ENCODE measurements at regions not wholly inside any gene's neighbourhood (a gene's known extent, or its start where the extent isn't known, plus 50 kb on each side); places are given as distances from the start of the nearest gene placed in this dataset.

DNA sequence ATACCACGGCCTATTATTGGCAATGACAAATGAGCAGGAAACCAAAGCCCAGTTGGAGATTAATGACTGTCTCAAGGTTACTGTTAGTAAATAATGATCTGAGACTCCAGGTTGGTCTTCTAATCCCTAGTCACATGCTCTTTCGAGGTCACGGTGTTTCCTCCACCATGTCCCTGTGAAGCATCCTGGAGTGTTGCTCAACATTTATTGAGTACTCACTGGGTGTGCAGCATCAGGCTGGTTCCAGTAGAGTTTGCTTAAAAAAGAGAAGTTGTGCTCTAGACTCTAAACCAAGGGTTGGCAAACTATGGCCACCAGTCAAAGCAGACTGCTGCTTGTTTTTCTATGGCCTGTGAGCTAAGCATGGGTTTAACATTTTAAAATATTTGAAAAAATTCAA is 263.8 kb upstream of the ATP5MC3 start:
- TF ChIP-seq, protein P1, sequence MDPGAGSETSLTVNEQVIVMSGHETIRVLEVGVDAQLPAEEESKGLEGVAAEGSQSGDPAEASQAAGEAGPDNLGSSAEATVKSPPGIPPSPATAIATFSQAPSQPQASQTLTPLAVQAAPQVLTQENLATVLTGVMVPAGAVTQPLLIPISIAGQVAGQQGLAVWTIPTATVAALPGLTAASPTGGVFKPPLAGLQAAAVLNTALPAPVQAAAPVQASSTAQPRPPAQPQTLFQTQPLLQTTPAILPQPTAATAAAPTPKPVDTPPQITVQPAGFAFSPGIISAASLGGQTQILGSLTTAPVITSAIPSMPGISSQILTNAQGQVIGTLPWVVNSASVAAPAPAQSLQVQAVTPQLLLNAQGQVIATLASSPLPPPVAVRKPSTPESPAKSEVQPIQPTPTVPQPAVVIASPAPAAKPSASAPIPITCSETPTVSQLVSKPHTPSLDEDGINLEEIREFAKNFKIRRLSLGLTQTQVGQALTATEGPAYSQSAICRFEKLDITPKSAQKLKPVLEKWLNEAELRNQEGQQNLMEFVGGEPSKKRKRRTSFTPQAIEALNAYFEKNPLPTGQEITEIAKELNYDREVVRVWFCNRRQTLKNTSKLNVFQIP (CRISPR knock-in tag; IDR thresholded peaks at IDR 0.05; ENCODE audit: borderline replicate concordance, low read depth) = no peak
- no peak for TF ChIP-seq ARNTL (CRISPR knock-in tag; IDR thresholded peaks at IDR 0.05; ENCODE audit: borderline replicate concordance, low read depth)
- TF ChIP-seq, protein P2, sequence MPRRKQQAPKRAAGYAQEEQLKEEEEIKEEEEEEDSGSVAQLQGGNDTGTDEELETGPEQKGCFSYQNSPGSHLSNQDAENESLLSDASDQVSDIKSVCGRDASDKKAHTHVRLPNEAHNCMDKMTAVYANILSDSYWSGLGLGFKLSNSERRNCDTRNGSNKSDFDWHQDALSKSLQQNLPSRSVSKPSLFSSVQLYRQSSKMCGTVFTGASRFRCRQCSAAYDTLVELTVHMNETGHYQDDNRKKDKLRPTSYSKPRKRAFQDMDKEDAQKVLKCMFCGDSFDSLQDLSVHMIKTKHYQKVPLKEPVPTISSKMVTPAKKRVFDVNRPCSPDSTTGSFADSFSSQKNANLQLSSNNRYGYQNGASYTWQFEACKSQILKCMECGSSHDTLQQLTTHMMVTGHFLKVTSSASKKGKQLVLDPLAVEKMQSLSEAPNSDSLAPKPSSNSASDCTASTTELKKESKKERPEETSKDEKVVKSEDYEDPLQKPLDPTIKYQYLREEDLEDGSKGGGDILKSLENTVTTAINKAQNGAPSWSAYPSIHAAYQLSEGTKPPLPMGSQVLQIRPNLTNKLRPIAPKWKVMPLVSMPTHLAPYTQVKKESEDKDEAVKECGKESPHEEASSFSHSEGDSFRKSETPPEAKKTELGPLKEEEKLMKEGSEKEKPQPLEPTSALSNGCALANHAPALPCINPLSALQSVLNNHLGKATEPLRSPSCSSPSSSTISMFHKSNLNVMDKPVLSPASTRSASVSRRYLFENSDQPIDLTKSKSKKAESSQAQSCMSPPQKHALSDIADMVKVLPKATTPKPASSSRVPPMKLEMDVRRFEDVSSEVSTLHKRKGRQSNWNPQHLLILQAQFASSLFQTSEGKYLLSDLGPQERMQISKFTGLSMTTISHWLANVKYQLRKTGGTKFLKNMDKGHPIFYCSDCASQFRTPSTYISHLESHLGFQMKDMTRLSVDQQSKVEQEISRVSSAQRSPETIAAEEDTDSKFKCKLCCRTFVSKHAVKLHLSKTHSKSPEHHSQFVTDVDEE (CRISPR knock-in tag; IDR thresholded peaks at IDR 0.05) = no peak
- TF ChIP-seq, protein P3, sequence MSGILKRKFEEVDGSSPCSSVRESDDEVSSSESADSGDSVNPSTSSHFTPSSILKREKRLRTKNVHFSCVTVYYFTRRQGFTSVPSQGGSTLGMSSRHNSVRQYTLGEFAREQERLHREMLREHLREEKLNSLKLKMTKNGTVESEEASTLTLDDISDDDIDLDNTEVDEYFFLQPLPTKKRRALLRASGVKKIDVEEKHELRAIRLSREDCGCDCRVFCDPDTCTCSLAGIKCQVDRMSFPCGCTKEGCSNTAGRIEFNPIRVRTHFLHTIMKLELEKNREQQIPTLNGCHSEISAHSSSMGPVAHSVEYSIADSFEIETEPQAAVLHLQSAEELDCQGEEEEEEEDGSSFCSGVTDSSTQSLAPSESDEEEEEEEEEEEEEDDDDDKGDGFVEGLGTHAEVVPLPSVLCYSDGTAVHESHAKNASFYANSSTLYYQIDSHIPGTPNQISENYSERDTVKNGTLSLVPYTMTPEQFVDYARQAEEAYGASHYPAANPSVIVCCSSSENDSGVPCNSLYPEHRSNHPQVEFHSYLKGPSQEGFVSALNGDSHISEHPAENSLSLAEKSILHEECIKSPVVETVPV (CRISPR knock-in tag; IDR thresholded peaks at IDR 0.05) = no peak
- TF ChIP-seq RARB (CRISPR knock-in tag; IDR thresholded peaks at IDR 0.05) = no peak
- no peak for TF ChIP-seq ISL1 (CRISPR knock-in tag; IDR thresholded peaks at IDR 0.05)
- no peak for TF ChIP-seq GLIS3 (CRISPR knock-in tag; IDR thresholded peaks at IDR 0.05)
- TF ChIP-seq ZFP30 (CRISPR knock-in tag; IDR thresholded peaks at IDR 0.05) = no peak
- TF ChIP-seq ZNF70 (CRISPR knock-in tag; IDR thresholded peaks at IDR 0.05) = no peak
- no peak for TF ChIP-seq ESRRG (CRISPR knock-in tag; IDR thresholded peaks at IDR 0.05)
- no peak for TF ChIP-seq TCF4 (CRISPR knock-in tag; IDR thresholded peaks at IDR 0.05; ENCODE audit: borderline replicate concordance)
- ATAC-seq = no peak

DNA sequence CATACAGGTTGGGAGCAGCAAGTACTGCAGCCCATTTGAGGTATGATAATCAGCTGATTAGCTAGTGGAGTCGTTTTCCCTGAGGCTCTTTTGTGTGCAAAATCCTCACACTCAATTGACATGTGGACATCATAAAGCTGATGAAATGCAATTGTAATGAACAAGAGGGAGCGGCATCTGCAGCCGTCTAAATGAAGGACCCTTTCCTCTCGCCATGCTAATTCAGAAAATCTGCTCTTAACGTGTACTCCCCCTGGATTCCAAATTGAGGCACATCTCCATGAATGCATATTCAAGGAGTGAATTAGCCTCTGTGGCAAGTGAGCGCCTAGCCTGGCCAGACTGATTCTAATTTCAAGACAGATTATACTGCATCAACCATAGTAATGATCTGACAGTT is 260.9 kb upstream of the ATP5MC3 start:
- ATAC-seq = no peak
- TF ChIP-seq, protein P1 (CRISPR knock-in tag; IDR thresholded peaks at IDR 0.05; ENCODE audit: borderline replicate concordance, low read depth) = no peak
- TF ChIP-seq PATZ1 (CRISPR knock-in tag; IDR thresholded peaks at IDR 0.05; ENCODE audit: borderline replicate concordance) (no peak), ZNF565 (CRISPR knock-in tag; conservative IDR thresholded peaks at IDR 0.05; ENCODE audit: low read depth) (no peak), ESRRG (CRISPR knock-in tag; IDR thresholded peaks at IDR 0.05) (no peak), TOX (CRISPR knock-in tag; IDR thresholded peaks at IDR 0.05; ENCODE audit: borderline replicate concordance) (no peak), TCF4 (CRISPR knock-in tag; IDR thresholded peaks at IDR 0.05; ENCODE audit: borderline replicate concordance) (no peak), PPARA (CRISPR knock-in tag; IDR thresholded peaks at IDR 0.05; ENCODE audit: borderline replicate concordance) (no peak), SNAI2 (CRISPR knock-in tag; IDR thresholded peaks at IDR 0.05) (no peak), GLIS3 (CRISPR knock-in tag; IDR thresholded peaks at IDR 0.05) (no peak), ZNF8 (CRISPR knock-in tag; IDR thresholded peaks at IDR 0.05) (no peak), ZC3H10 (CRISPR knock-in tag; IDR thresholded peaks at IDR 0.05) (no peak), ISL1 (CRISPR knock-in tag; IDR thresholded peaks at IDR 0.05) (no peak)
- TF ChIP-seq, protein P2 (CRISPR knock-in tag; IDR thresholded peaks at IDR 0.05) = no peak
